PFSK-1 (cell line): ENCODE measurements at regions not wholly inside any gene's neighbourhood (a gene's known extent, or its start where the extent isn't known, plus 50 kb on each side); places are given as distances from the start of the nearest gene placed in this dataset.

ENCODE experiments used
- POLR2AphosphoS5 ChIP-seq: IDR thresholded peaks from 2 replicates; pipeline ENCODE4 v1.6.1; 2012; ENCODE audit warnings: low read depth, mild to moderate bottlenecking, control low read depth, low read length, moderate library complexity
- SIN3A ChIP-seq: IDR thresholded peaks from 2 replicates; pipeline ENCODE4 v1.6.1; 2012; ENCODE audit warnings: mild to moderate bottlenecking, low read length, moderate library complexity, borderline replicate concordance; ENCODE audit not compliant: insufficient read depth
- TAF1 ChIP-seq: IDR thresholded peaks from 2 replicates; pipeline ENCODE4 v1.6.1; 2012; ENCODE audit warnings: low read length, control low read depth, borderline replicate concordance; ENCODE audit not compliant: insufficient read depth
- TF ChIP-seq, protein P1 (sequence below), 2 experiments: IDR thresholded peaks; 2 replicates each; pipeline versions ENCODE4 v1.6.1 to v1.8.0; 2011 to 2012; ENCODE audit warnings: low read depth in 2 of 2, low read length in 2 of 2, control low read depth in 1 of 2, inconsistent platforms in 1 of 2, mild to moderate bottlenecking in 1 of 2, moderate library complexity in 1 of 2; ENCODE audit not compliant: insufficient read depth in 1 of 2

GRCh38 chr12:91339106-91339505 lies 156.5 kb upstream of the DCN start:
- TF ChIP-seq POLR2AphosphoS5 = no peak
- TF ChIP-seq, protein P1, sequence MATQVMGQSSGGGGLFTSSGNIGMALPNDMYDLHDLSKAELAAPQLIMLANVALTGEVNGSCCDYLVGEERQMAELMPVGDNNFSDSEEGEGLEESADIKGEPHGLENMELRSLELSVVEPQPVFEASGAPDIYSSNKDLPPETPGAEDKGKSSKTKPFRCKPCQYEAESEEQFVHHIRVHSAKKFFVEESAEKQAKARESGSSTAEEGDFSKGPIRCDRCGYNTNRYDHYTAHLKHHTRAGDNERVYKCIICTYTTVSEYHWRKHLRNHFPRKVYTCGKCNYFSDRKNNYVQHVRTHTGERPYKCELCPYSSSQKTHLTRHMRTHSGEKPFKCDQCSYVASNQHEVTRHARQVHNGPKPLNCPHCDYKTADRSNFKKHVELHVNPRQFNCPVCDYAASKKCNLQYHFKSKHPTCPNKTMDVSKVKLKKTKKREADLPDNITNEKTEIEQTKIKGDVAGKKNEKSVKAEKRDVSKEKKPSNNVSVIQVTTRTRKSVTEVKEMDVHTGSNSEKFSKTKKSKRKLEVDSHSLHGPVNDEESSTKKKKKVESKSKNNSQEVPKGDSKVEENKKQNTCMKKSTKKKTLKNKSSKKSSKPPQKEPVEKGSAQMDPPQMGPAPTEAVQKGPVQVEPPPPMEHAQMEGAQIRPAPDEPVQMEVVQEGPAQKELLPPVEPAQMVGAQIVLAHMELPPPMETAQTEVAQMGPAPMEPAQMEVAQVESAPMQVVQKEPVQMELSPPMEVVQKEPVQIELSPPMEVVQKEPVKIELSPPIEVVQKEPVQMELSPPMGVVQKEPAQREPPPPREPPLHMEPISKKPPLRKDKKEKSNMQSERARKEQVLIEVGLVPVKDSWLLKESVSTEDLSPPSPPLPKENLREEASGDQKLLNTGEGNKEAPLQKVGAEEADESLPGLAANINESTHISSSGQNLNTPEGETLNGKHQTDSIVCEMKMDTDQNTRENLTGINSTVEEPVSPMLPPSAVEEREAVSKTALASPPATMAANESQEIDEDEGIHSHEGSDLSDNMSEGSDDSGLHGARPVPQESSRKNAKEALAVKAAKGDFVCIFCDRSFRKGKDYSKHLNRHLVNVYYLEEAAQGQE (IDR thresholded peaks at IDR 0.05; ENCODE audit: insufficient read depth in 1 of 2, low read depth in 2 of 2, low read length in 2 of 2) = no peak
- TF ChIP-seq TAF1 = no peak
- TF ChIP-seq SIN3A = no peak
